Esophagus muscularis mucosa (tissue), 4 donors: ENCODE measurements at regions not wholly inside any gene's neighbourhood (a gene's known extent, or its start where the extent isn't known, plus 50 kb on each side); places are given as distances from the start of the nearest gene placed in this dataset.
A peak's percentile ranks its signal among the peaks of the same experiment; 100 is the strongest.

ENCODE experiments used
- DNase-seq: peaks from one replicate; pipeline ENCODE4 v3.0.0-alpha.2; 2017; ENCODE audit errors: extremely low spot score
- H3K27ac ChIP-seq, 4 donors: fragments of 200-600 bp; sonication (generic); replicated peaks in 1 of 4; 1 replicate in 3 of 4; 2 replicates in 1 of 4; pipeline ENCODE4 v1.5.1; 2016 to 2019; ENCODE audit warnings: mild to moderate bottlenecking in 1 of 4
- H3K27me3 ChIP-seq, 4 donors: fragments of 200-600 bp; sonication (generic); one replicate each; pipeline versions ENCODE4 v1.5.1 to v1.6.0; 2016 to 2019
- H3K36me3 ChIP-seq, 4 donors: fragments of 200-600 bp; sonication (generic); one replicate each; pipeline ENCODE4 v1.5.1; 2016 to 2019
- H3K4me1 ChIP-seq, 4 donors: fragments of 200-600 bp; sonication (generic); one replicate each; pipeline ENCODE4 v1.5.1; 2016 to 2019
- H3K4me3 ChIP-seq, 4 donors: fragments of 200-600 bp; sonication (generic); 1 replicate in 2 of 4; 2 replicates in 2 of 4; pipeline ENCODE4 v1.5.1; 2016 to 2019; ENCODE audit warnings: mild to moderate bottlenecking in 4 of 4, moderate library complexity in 1 of 4
- H3K9me3 ChIP-seq, 4 donors: fragments of 200-600 bp; sonication (generic); 1 replicate in 3 of 4; 2 replicates in 1 of 4; pipeline ENCODE4 v1.5.1; 2016 to 2019
- EP300 ChIP-seq: sonication (generic); formaldehyde crosslinking; IDR thresholded peaks from one replicate; pipeline ENCODE4 v1.6.1; 2017; ENCODE audit warnings: antibody characterized with exemption
- POLR2A ChIP-seq: fragments of 450-650 bp; IDR thresholded peaks from one replicate; pipeline ENCODE4 v1.6.1; 2017; ENCODE audit warnings: antibody characterized with exemption, moderate library complexity, mild to moderate bottlenecking, low read depth
- POLR2AphosphoS5 ChIP-seq, 2 donors: sonication (generic); formaldehyde crosslinking; IDR thresholded peaks; one replicate each; pipeline ENCODE4 v1.6.1; 2017; ENCODE audit warnings: antibody characterized with exemption in 2 of 2
- WGBS: methylation state at CpG from one replicate; pipeline ENCODE4 v1.1.5; 2018; 5-methylcytosine and 5-hydroxymethylcytosine counted together
- intact Hi-C: fragments of 100-400 bp; cut with DNase I; formaldehyde crosslinking; loops from one replicate; pipeline ENCODE4 v1.15.1; 2023
- TF ChIP-seq, protein P1 (sequence below), 3 experiments: fragments of 200-600 bp in 2 of 3; fragments of 450-650 bp in 1 of 3; sonication (generic) in 2 of 3; IDR thresholded peaks; one replicate each; pipeline ENCODE4 v1.5.1; 2017 to 2019; ENCODE audit warnings: antibody characterized with exemption in 3 of 3, mild to moderate bottlenecking in 2 of 3, moderate library complexity in 1 of 3

DNA sequence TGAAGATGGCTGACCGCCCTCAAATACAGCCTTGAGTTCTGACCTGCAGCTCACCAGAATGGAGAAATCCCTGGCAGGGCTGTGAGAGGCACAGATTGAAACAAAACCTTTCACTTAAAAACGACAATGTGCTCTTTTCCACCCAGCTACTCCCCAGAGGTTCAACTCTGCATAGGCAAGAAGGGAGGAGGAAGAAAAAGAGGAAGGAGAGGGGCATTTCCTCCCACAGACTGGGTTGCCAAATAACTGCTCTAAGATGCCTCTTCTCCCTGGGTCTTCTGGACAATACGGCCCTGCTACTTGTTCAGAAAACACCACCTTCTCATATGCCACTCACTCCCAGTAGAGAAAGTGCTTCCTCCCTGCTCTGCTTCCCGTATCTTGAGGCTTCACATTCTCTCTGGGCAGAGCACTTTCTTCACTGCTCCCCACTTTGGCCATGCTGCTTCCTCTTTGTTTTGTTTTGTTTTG is 136.4 kb upstream of the SLC1A4 start:
- Histone ChIP-seq H3K4me1 (peaks cover 8 to 19% (median 16%) of the 10 kb centered on the region in 4 donors), H3K4me3 (no peak overlapping the region), H3K9me3 (no peaks in the 10 kb centered on the region), H3K36me3 (no peaks in the 10 kb centered on the region), H3K27ac (peak overlapping the region in 1 of 4 donors; percentile 21), H3K27me3 (no peaks in the 10 kb centered on the region)
- intact Hi-C loops = no loop called here
- TF ChIP-seq EP300 (no peak), POLR2AphosphoS5 (IDR thresholded peaks at IDR 0.05) (no peak), POLR2A (no peak)
- TF ChIP-seq, protein P1, sequence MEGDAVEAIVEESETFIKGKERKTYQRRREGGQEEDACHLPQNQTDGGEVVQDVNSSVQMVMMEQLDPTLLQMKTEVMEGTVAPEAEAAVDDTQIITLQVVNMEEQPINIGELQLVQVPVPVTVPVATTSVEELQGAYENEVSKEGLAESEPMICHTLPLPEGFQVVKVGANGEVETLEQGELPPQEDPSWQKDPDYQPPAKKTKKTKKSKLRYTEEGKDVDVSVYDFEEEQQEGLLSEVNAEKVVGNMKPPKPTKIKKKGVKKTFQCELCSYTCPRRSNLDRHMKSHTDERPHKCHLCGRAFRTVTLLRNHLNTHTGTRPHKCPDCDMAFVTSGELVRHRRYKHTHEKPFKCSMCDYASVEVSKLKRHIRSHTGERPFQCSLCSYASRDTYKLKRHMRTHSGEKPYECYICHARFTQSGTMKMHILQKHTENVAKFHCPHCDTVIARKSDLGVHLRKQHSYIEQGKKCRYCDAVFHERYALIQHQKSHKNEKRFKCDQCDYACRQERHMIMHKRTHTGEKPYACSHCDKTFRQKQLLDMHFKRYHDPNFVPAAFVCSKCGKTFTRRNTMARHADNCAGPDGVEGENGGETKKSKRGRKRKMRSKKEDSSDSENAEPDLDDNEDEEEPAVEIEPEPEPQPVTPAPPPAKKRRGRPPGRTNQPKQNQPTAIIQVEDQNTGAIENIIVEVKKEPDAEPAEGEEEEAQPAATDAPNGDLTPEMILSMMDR (IDR thresholded peaks at IDR 0.05) = no peak
- 72% methylated on average over 4 of the region's 4 CpGs for WGBS
- no peak for DNase-seq

DNA sequence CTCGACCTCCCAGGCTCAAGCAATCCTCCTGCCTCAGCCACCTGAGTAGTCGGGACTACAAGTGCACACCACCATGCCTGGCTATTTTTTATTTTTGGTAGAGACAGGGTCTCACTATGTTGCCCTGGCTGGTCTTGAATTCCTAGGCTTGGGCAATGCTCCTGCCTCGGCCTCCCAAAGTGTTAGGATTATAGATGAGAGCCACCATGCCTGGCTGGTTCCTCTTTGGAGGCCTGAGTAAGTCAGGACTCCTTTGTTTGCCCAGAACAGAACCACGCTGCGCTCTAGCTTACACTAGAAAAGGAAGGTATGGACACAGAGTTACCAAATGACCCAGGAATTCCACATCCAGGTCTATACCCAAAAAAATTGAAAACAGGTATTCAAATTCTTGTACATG is 135.9 kb upstream of the SLC1A4 start:
- intact Hi-C loops = no loop called here
- H3K4me3 ChIP-seq = no peak overlapping the region
- peaks cover 13 to 24% (median 21%) of the 10 kb centered on the region in 4 donors for H3K4me1 ChIP-seq
- H3K9me3 ChIP-seq = no peaks in the 10 kb centered on the region
- DNase-seq = no peak
- H3K27me3 ChIP-seq = no peaks in the 10 kb centered on the region
- H3K27ac ChIP-seq = peak overlapping the region in 2 of 4 donors; percentile 30
- 89% methylated on average over 5 of the region's 5 CpGs for WGBS
- TF ChIP-seq, protein P1 (IDR thresholded peaks at IDR 0.05) = no peak
- TF ChIP-seq POLR2AphosphoS5 (IDR thresholded peaks at IDR 0.05) (no peak), EP300 (no peak), POLR2A (no peak)
- no peaks in the 10 kb centered on the region for H3K36me3 ChIP-seq

- no peak for DNase-seq
- no peak for TF ChIP-seq POLR2A
- TF ChIP-seq EP300 = no peak
- TF ChIP-seq POLR2AphosphoS5 (IDR thresholded peaks at IDR 0.05) = no peak
- TF ChIP-seq, protein P1 (IDR thresholded peaks at IDR 0.05) = no peak
- WGBS = 86% methylated on average over 1 of the region's 1 CpG
- Histone ChIP-seq H3K4me1 (peaks cover 19 to 30% (median 27%) of the 10 kb centered on the region in 4 donors), H3K4me3 (no peak overlapping the region), H3K9me3 (no peaks in the 10 kb centered on the region), H3K27ac (no peak overlapping the region), H3K36me3 (no peaks in the 10 kb centered on the region), H3K27me3 (no peaks in the 10 kb centered on the region)
- intact Hi-C loops = no loop called here
These were observed 135.3 kb upstream of the SLC1A4 start for GRCh38 chr2:64853894-64854293.

DNA sequence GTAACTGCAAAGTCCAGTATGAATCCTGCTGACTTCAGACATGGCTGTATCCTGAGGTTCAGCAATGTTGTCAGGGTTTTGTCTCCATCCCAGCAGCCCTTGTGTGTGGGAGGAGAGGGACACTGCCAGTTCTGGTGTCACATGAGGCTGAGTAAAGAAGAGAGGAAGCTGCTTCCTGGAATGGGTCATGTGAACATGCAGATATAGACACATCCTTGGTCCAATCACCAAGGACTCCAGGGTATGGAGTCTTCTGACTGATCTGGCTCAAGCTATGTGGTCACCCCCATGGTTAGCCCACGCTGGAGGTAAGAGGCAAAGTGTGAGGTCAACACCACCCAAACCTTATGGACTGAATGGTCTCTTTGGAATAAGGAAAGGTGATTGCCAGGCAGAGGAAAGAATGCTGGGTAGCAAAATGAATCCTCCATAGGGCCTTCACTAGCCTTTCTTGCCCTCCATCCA is 134.4 kb upstream of the SLC1A4 start:
- intact Hi-C loops = loop anchor here (5.0 kb wide), 1 partner anchor 83 kb away; no protein-coding TSS in a partner anchor
- WGBS = 90% methylated on average over 1 of the region's 1 CpG
- Histone ChIP-seq H3K4me3 (no peak overlapping the region), H3K36me3 (no peaks in the 10 kb centered on the region), H3K27me3 (no peaks in the 10 kb centered on the region), H3K4me1 (peaks cover 26 to 39% (median 36%) of the 10 kb centered on the region in 4 donors), H3K9me3 (no peaks in the 10 kb centered on the region), H3K27ac (no peak overlapping the region)
- DNase-seq = no peak
- TF ChIP-seq EP300 (no peak), POLR2AphosphoS5 (IDR thresholded peaks at IDR 0.05) (peak; percentile 30 to 32)

GRCh38 chr2:64857581-64858471 is 131.4 kb upstream of the SLC1A4 start:
- Histone ChIP-seq H3K9me3 (no peaks in the 10 kb centered on the region), H3K36me3 (no peaks in the 10 kb centered on the region), H3K4me1 (peaks cover 26 to 49% (median 43%) of the 10 kb centered on the region in 4 donors), H3K27ac (peak overlapping the region; percentile 94 to 96 (median 95)), H3K4me3 (no peak overlapping the region), H3K27me3 (no peaks in the 10 kb centered on the region)
- peak; percentile 20 for TF ChIP-seq POLR2AphosphoS5 (IDR thresholded peaks at IDR 0.05)
- no peak for TF ChIP-seq POLR2A
- no peak for DNase-seq
- intact Hi-C loops = loop anchor here (5.0 kb wide), 1 partner anchor 86 kb away; no protein-coding TSS in a partner anchor
- 33% methylated on average over 14 of the region's 18 CpGs for WGBS
